Hepatocyte (in vitro differentiated cells): ENCODE measurements at regions not wholly inside any gene's neighbourhood (a gene's known extent, or its start where the extent isn't known, plus 50 kb on each side); places are given as distances from the start of the nearest gene placed in this dataset.

Experiments
- EZH2phosphoT487 ChIP-seq: fragments of 200-600 bp; sonication (generic); IDR thresholded peaks from one replicate; pipeline ENCODE4 v1.6.1; 2018; ENCODE audit warnings: antibody characterized with exemption, mild to moderate bottlenecking, low read depth, moderate library complexity; ENCODE audit not compliant: unreplicated experiment, severe bottlenecking
- TF ChIP-seq, protein P1 (sequence below): fragments of 200-600 bp; sonication (generic); IDR thresholded peaks from 2 replicates; pipeline ENCODE4 v1.5.1; 2016; ENCODE audit warnings: antibody characterized with exemption, mild to moderate bottlenecking; ENCODE audit not compliant: poor library complexity

DNA sequence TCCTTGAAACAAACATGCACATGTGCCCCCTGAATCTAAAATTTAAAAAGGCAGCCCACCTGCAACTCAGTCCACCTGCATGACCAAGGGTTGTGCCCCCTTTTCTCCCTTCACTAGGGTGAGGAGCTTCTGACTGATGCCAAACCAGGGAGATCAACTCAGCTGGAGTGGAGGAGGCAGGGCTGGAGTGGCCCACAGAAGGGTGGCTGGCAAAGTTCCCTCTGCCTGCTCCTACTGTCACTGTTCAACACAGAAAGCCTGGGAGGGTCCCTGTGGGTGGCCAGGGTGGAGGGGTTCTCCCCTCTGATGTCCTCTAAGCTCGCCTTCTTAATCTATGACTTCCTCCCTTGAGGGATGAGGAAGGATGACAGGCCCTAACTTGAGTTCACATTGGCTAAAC is 55.7 kb upstream of the ANTXRL start:
- TF ChIP-seq, protein P1, sequence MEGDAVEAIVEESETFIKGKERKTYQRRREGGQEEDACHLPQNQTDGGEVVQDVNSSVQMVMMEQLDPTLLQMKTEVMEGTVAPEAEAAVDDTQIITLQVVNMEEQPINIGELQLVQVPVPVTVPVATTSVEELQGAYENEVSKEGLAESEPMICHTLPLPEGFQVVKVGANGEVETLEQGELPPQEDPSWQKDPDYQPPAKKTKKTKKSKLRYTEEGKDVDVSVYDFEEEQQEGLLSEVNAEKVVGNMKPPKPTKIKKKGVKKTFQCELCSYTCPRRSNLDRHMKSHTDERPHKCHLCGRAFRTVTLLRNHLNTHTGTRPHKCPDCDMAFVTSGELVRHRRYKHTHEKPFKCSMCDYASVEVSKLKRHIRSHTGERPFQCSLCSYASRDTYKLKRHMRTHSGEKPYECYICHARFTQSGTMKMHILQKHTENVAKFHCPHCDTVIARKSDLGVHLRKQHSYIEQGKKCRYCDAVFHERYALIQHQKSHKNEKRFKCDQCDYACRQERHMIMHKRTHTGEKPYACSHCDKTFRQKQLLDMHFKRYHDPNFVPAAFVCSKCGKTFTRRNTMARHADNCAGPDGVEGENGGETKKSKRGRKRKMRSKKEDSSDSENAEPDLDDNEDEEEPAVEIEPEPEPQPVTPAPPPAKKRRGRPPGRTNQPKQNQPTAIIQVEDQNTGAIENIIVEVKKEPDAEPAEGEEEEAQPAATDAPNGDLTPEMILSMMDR = no peak
- no peak for TF ChIP-seq EZH2phosphoT487
